ENCODE measurements at regions not wholly inside any gene's neighbourhood (a gene's known extent, or its start where the extent isn't known, plus 50 kb on each side); places are given as distances from the start of the nearest gene placed in this dataset.
A peak's percentile ranks its signal among the peaks of the same experiment; 100 is the strongest.

DNA sequence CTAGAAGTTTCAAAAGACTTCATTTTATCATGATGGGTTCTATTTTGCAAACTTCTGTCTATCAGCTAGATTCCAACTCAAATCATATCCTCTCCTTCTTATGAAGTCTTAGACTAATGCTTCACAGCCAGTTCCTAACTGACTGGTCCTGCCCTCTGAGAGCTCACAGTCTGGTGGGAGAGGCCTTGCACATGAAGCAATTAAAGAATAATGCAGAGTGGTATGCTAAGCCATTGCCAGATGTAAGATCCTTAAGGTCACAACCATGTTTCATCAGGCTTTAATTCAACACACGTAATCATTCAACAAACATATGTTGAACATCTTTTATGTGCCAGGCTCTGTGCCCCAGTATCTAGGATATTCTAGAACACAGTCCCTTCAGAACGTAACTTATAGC is 125.8 kb upstream of the TMPO start:
- no peak overlapping the region for H3K27ac ChIP-seq (ENCODE audit: low read depth in 2 of 2, low read length in 1 of 2)
- no peak overlapping the region for H3K4me3 ChIP-seq (ENCODE audit: low read depth in 1 of 2, low read length in 2 of 2)
- H3K4me1 ChIP-seq (ENCODE audit: control insufficient read depth in 2 of 2, insufficient read depth in 2 of 2, low read length in 1 of 2): no peaks in the 10 kb centered on the region
- no peaks in the 10 kb centered on the region for H3K9me3 ChIP-seq (ENCODE audit: control insufficient read depth in 2 of 2, insufficient read depth in 1 of 2, low read depth in 1 of 2, low read length in 1 of 2)
- WGBS, 2 donors: 89 to 91% methylated on average over 2 of the region's 2 CpGs
- H3K36me3 ChIP-seq (ENCODE audit: control insufficient read depth in 2 of 2, insufficient read depth in 2 of 2, low read length in 1 of 2): no peaks in the 10 kb centered on the region
- no peaks in the 10 kb centered on the region for H3K27me3 ChIP-seq (ENCODE audit: control insufficient read depth in 1 of 2, insufficient read depth in 2 of 2, low read length in 2 of 2)

DNA sequence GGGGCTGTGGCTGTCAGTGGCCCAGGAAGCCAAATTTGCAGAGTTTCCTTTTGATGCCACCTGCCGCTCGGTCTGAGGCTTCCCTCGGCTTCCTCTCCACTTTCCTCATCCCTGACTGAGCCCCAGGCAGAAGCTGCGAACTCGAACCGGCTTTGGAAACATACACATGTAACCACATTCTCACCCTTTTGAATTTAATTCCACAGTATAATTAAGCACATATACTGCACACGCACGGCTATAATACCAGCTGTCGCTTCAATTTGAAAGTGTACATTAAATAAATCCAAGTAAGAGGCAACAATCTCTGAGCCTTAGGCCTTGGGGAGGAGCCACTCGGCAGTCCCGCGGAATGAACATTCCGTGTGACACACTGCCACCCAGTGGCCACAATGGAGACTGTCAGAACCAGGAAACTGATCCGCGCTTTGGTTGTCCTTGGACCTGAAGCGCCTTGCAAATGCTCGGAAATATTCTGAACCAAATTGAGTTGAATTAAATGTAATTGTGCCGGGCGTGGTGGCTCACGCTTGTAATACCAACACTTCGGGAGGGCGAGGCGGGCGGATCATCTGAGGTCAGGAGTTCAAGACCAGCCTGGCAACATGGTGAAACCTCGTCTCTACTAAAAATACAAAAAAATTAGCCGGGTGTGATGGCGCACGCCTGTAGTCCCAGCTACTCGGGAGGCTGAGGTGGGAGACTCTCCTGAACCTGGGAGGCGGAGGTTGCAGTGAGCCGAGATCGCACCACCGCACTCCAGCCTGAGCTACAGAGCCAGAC is 117.9 kb upstream of the TMPO start:
- no peaks in the 10 kb centered on the region for H3K27me3 ChIP-seq (ENCODE audit: control insufficient read depth in 1 of 2, insufficient read depth in 2 of 2, low read length in 2 of 2)
- H3K9me3 ChIP-seq (ENCODE audit: control insufficient read depth in 2 of 2, insufficient read depth in 1 of 2, low read depth in 1 of 2, low read length in 1 of 2): no peaks in the 10 kb centered on the region
- no peaks in the 10 kb centered on the region for H3K36me3 ChIP-seq (ENCODE audit: control insufficient read depth in 2 of 2, insufficient read depth in 2 of 2, low read length in 1 of 2)
- H3K27ac ChIP-seq (ENCODE audit: low read depth in 2 of 2, low read length in 1 of 2): no peak overlapping the region
- 21 to 23% methylated on average over 33 of the region's 33 CpGs for WGBS, 2 donors
- H3K4me1 ChIP-seq (ENCODE audit: control insufficient read depth in 2 of 2, insufficient read depth in 2 of 2, low read length in 1 of 2): no peaks in the 10 kb centered on the region
- H3K4me3 ChIP-seq (ENCODE audit: low read depth in 1 of 2, low read length in 2 of 2): peak overlapping the region in 1 of 2 donors; percentile 43

DNA sequence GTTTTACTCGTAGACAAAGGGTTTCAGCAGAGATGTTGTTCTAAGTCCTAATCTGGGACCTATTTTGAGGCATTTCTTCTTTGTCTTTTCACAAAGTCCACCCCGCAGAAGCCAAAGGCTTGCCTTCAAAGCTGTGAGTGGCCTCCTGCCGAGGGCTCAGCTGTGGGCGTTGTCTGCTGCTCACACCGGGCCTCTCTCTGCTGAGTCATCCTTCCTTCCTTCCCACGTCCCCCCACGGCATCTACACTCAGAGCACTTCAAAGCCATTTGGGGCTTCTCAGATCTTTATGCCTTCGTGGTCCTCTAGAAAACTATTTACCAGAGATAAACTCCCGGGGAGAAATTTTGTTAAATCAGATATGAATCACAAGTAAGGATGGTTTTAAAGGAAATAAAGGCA is 115.9 kb upstream of the TMPO start:
- no peaks in the 10 kb centered on the region for H3K27me3 ChIP-seq (ENCODE audit: control insufficient read depth in 1 of 2, insufficient read depth in 2 of 2, low read length in 2 of 2)
- no peak overlapping the region for H3K27ac ChIP-seq (ENCODE audit: low read depth in 2 of 2, low read length in 1 of 2)
- no peak overlapping the region for H3K4me3 ChIP-seq (ENCODE audit: low read depth in 1 of 2, low read length in 2 of 2)
- H3K36me3 ChIP-seq (ENCODE audit: control insufficient read depth in 2 of 2, insufficient read depth in 2 of 2, low read length in 1 of 2): no peaks in the 10 kb centered on the region
- WGBS, 2 donors: 26 to 31% methylated on average over 9 of the region's 9 CpGs
- no peaks in the 10 kb centered on the region for H3K9me3 ChIP-seq (ENCODE audit: control insufficient read depth in 2 of 2, insufficient read depth in 1 of 2, low read depth in 1 of 2, low read length in 1 of 2)
- no peaks in the 10 kb centered on the region for H3K4me1 ChIP-seq (ENCODE audit: control insufficient read depth in 2 of 2, insufficient read depth in 2 of 2, low read length in 1 of 2)

DNA sequence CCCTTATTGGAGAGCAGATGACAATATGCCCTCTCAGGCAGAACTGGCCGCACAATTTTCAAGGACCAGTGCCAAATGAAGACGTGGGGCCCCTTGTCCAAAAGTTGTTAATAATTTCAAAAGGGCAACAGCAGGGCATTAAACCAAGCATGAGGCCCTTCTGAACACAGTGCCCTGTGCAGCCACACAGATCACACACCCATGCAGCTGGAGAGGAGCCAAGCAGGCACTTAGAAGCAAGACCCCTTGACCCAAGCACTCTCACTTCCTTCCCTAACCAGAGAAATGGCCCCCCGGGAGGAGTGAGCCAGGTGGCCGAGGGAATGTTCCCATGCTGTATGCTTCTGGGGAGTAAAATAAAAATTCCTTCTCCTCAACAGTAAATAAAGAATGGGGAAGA is 114.0 kb upstream of the TMPO start:
- 49 to 69% methylated on average over 4 of the region's 4 CpGs for WGBS, 2 donors
- Histone ChIP-seq H3K27me3 (ENCODE audit: control insufficient read depth in 1 of 2, insufficient read depth in 2 of 2, low read length in 2 of 2) (no peaks in the 10 kb centered on the region), H3K36me3 (ENCODE audit: control insufficient read depth in 2 of 2, insufficient read depth in 2 of 2, low read length in 1 of 2) (no peaks in the 10 kb centered on the region), H3K4me1 (ENCODE audit: control insufficient read depth in 2 of 2, insufficient read depth in 2 of 2, low read length in 1 of 2) (peaks cover 2 to 3% of the 10 kb centered on the region in 2 donors), H3K27ac (ENCODE audit: low read depth in 2 of 2, low read length in 1 of 2) (no peak overlapping the region), H3K4me3 (ENCODE audit: low read depth in 1 of 2, low read length in 2 of 2) (no peak overlapping the region), H3K9me3 (ENCODE audit: control insufficient read depth in 2 of 2, insufficient read depth in 1 of 2, low read depth in 1 of 2, low read length in 1 of 2) (no peaks in the 10 kb centered on the region)

DNA sequence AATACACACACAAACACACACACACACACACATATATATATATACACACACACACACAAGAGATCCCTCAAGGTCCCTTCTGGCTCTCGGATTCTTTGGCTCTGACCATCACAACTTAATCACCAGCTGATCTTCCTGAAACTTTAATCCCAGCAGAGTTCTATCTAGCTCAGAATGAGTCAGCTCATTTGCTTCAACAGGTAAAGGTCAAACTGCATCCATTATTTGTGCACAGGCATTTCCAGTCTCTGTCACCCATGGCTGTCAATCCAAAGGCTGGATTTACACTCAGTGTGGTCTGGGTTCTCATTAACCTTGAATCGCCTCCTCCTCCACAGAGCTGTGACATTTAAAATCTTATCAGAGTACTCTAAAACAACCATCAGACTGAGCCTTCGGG is 113.3 kb upstream of the TMPO start:
- Histone ChIP-seq H3K4me1 (ENCODE audit: control insufficient read depth in 2 of 2, insufficient read depth in 2 of 2, low read length in 1 of 2) (peaks cover 2 to 3% of the 10 kb centered on the region in 2 donors), H3K9me3 (ENCODE audit: control insufficient read depth in 2 of 2, insufficient read depth in 1 of 2, low read depth in 1 of 2, low read length in 1 of 2) (no peaks in the 10 kb centered on the region), H3K4me3 (ENCODE audit: low read depth in 1 of 2, low read length in 2 of 2) (no peak overlapping the region), H3K27ac (ENCODE audit: low read depth in 2 of 2, low read length in 1 of 2) (no peak overlapping the region), H3K27me3 (ENCODE audit: control insufficient read depth in 1 of 2, insufficient read depth in 2 of 2, low read length in 2 of 2) (no peaks in the 10 kb centered on the region), H3K36me3 (ENCODE audit: control insufficient read depth in 2 of 2, insufficient read depth in 2 of 2, low read length in 1 of 2) (no peaks in the 10 kb centered on the region)
- WGBS, 2 donors: 65 to 73% methylated on average over 3 of the region's 3 CpGs

DNA sequence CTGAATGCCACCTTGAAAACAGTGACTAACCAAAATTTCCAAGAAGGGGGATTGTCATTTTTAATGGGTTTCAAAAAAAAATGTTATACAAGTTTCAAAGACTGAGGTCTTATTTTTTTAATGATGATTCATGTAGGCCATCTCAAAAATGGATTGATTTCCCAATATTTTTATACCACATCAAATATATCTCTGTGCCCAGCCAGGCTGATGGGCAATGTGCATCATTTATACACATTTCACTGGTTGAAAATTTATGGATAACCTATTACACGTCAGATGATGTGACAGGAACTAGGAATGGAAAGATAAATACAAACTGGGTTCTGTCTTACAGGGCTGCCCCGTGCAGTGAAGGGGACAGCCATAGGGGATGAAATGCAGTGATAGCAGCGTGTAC is 112.7 kb upstream of the TMPO start:
- Histone ChIP-seq H3K4me1 (ENCODE audit: control insufficient read depth in 2 of 2, insufficient read depth in 2 of 2, low read length in 1 of 2) (peaks cover 2 to 3% of the 10 kb centered on the region in 2 donors), H3K27ac (ENCODE audit: low read depth in 2 of 2, low read length in 1 of 2) (no peak overlapping the region), H3K27me3 (ENCODE audit: control insufficient read depth in 1 of 2, insufficient read depth in 2 of 2, low read length in 2 of 2) (no peaks in the 10 kb centered on the region), H3K4me3 (ENCODE audit: low read depth in 1 of 2, low read length in 2 of 2) (no peak overlapping the region), H3K9me3 (ENCODE audit: control insufficient read depth in 2 of 2, insufficient read depth in 1 of 2, low read depth in 1 of 2, low read length in 1 of 2) (peaks cover 0 to 2% of the 10 kb centered on the region in 2 donors), H3K36me3 (ENCODE audit: control insufficient read depth in 2 of 2, insufficient read depth in 2 of 2, low read length in 1 of 2) (no peaks in the 10 kb centered on the region)
- 83 to 89% methylated on average over 3 of the region's 3 CpGs for WGBS, 2 donors

DNA sequence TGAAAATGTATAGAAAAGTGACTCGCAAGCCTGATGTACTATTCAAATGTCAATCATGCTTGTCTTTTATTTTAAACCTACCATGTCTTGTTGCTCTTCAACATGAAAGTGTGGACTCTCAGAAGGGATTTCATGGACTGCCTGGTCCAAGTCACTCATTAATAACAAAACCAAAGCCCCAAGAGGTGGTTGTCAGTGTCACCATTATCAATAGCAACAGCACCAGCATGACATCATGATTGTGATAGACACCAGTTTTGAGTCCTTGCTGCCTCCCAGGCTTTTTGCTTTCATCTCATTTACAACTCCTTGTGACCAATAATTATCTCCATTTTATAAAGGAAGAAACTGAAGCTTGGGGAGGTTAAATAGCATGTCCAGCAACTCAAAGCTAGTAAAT is 112.0 kb upstream of the TMPO start:
- 91 to 94% methylated on average over 1 of the region's 1 CpG for WGBS, 2 donors
- H3K27ac ChIP-seq (ENCODE audit: low read depth in 2 of 2, low read length in 1 of 2): no peak overlapping the region
- peaks cover 0 to 2% of the 10 kb centered on the region in 2 donors for H3K9me3 ChIP-seq (ENCODE audit: control insufficient read depth in 2 of 2, insufficient read depth in 1 of 2, low read depth in 1 of 2, low read length in 1 of 2)
- H3K36me3 ChIP-seq (ENCODE audit: control insufficient read depth in 2 of 2, insufficient read depth in 2 of 2, low read length in 1 of 2): no peaks in the 10 kb centered on the region
- H3K4me3 ChIP-seq (ENCODE audit: low read depth in 1 of 2, low read length in 2 of 2): no peak overlapping the region
- H3K4me1 ChIP-seq (ENCODE audit: control insufficient read depth in 2 of 2, insufficient read depth in 2 of 2, low read length in 1 of 2): peaks cover 2 to 3% of the 10 kb centered on the region in 2 donors
- H3K27me3 ChIP-seq (ENCODE audit: control insufficient read depth in 1 of 2, insufficient read depth in 2 of 2, low read length in 2 of 2): no peaks in the 10 kb centered on the region

DNA sequence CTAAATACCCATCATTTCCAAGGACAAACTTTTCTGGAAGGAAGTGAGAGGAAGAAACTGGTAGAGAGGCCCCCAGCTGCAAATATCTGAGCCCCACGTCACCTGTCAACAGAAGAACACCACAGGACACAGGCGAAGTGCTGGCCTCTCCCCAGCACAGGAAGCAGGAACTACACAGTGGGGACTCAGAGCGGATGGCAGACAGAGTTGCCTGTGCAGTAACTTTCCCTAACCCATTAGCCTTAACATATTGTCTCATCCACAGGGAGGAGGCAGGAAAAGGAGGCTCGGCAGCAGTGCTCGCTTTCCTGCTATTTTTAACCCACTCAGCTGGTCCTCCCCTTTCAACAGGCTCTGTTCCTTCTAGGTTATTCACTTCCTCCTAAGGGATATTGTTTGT is 111.5 kb upstream of the TMPO start:
- H3K27ac ChIP-seq (ENCODE audit: low read depth in 2 of 2, low read length in 1 of 2): no peak overlapping the region
- no peaks in the 10 kb centered on the region for H3K27me3 ChIP-seq (ENCODE audit: control insufficient read depth in 1 of 2, insufficient read depth in 2 of 2, low read length in 2 of 2)
- peaks cover 0 to 2% of the 10 kb centered on the region in 2 donors for H3K9me3 ChIP-seq (ENCODE audit: control insufficient read depth in 2 of 2, insufficient read depth in 1 of 2, low read depth in 1 of 2, low read length in 1 of 2)
- H3K4me3 ChIP-seq (ENCODE audit: low read depth in 1 of 2, low read length in 2 of 2): no peak overlapping the region
- WGBS, 2 donors: 66 to 70% methylated on average over 5 of the region's 5 CpGs
- peaks cover 2 to 3% of the 10 kb centered on the region in 2 donors for H3K4me1 ChIP-seq (ENCODE audit: control insufficient read depth in 2 of 2, insufficient read depth in 2 of 2, low read length in 1 of 2)
- no peaks in the 10 kb centered on the region for H3K36me3 ChIP-seq (ENCODE audit: control insufficient read depth in 2 of 2, insufficient read depth in 2 of 2, low read length in 1 of 2)

DNA sequence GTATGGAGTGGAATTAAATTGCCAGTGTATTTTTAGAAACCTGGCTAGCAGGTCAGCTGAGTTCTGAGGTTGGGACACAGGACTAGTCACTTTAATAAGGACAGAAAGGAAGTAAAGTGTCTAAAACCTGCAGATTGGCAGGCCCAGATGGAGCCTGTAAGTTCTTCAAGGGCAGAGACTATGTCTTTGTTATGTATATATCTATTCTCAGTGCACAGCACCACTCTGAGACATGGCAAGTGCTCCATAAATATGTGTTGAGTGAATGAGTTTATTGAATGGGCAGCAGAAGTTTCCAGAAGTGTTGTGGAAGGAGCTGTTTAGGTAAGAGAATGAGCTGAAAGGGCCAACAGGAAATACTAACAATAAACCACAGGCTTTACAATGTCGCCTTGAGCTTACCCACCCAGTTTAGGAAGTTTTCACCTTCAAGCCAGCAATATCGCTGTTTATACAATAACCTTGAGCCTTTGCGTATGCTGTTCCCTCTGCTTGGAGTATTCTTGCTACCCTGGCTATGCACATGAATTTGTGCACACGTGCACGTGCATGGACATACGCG is 109.5 kb upstream of the TMPO start:
- H3K9me3 ChIP-seq (ENCODE audit: control insufficient read depth in 2 of 2, insufficient read depth in 1 of 2, low read depth in 1 of 2, low read length in 1 of 2): peaks cover 0 to 2% of the 10 kb centered on the region in 2 donors
- H3K4me3 ChIP-seq (ENCODE audit: low read depth in 1 of 2, low read length in 2 of 2): no peak overlapping the region
- peak overlapping the region; percentile 14 to 34 for H3K27ac ChIP-seq (ENCODE audit: low read depth in 2 of 2, low read length in 1 of 2)
- H3K36me3 ChIP-seq (ENCODE audit: control insufficient read depth in 2 of 2, insufficient read depth in 2 of 2, low read length in 1 of 2): no peaks in the 10 kb centered on the region
- peaks cover 2 to 3% of the 10 kb centered on the region in 2 donors for H3K4me1 ChIP-seq (ENCODE audit: control insufficient read depth in 2 of 2, insufficient read depth in 2 of 2, low read length in 1 of 2)
- no peaks in the 10 kb centered on the region for H3K27me3 ChIP-seq (ENCODE audit: control insufficient read depth in 1 of 2, insufficient read depth in 2 of 2, low read length in 2 of 2)
- WGBS, 2 donors: 83 to 84% methylated on average over 7 of the region's 7 CpGs

DNA sequence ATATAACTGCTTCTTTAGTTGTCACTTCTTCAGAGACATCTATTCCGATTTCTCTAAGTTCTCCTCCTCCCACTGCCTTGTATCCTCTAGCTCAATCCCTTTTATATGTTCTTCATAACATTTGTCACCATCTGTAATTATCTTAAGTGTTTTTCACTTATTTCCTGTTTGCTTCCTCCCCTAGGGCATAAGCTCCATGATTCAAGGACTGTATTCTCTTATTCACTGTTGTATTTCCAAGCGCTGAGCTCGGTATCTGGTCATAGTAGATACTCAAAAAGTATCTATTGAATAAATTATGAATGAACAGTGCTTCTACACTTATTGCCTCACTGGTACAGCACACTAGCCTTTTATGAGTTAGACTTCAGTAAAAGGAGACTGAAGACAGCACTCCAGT is 109.0 kb upstream of the TMPO start:
- no peaks in the 10 kb centered on the region for H3K36me3 ChIP-seq (ENCODE audit: control insufficient read depth in 2 of 2, insufficient read depth in 2 of 2, low read length in 1 of 2)
- peaks cover 0 to 2% of the 10 kb centered on the region in 2 donors for H3K9me3 ChIP-seq (ENCODE audit: control insufficient read depth in 2 of 2, insufficient read depth in 1 of 2, low read depth in 1 of 2, low read length in 1 of 2)
- H3K4me3 ChIP-seq (ENCODE audit: low read depth in 1 of 2, low read length in 2 of 2): no peak overlapping the region
- H3K4me1 ChIP-seq (ENCODE audit: control insufficient read depth in 2 of 2, insufficient read depth in 2 of 2, low read length in 1 of 2): peaks cover 2 to 3% of the 10 kb centered on the region in 2 donors
- H3K27ac ChIP-seq (ENCODE audit: low read depth in 2 of 2, low read length in 1 of 2): no peak overlapping the region
- WGBS, 2 donors: 89 to 90% methylated on average over 3 of the region's 3 CpGs
- no peaks in the 10 kb centered on the region for H3K27me3 ChIP-seq (ENCODE audit: control insufficient read depth in 1 of 2, insufficient read depth in 2 of 2, low read length in 2 of 2)

All from esophagus (tissue), 2 donors.